ENCODE measurements at regions not wholly inside any gene's neighbourhood (a gene's known extent, or its start where the extent isn't known, plus 50 kb on each side); places are given as distances from the start of the nearest gene placed in this dataset.

DNA sequence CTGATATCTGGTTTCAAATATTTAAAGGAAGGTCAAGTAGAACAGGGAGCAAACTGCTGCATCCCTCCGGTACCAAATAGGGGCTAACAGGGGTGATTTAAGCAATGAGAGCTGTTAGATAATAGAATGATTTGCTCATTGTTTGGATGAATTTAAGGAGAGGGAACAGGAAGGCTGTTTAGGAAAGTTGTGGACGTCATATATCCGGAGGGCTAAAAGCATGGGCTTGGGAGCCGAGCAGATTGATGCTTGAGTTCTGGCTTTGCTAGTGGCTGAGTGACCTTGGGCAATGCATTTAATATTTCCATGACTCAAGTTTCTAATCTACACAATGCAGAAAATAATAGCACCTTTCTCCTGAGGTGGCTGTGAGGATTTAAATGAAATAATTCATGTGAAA, 85.4 kb upstream of the RPS23 start:
- Histone ChIP-seq H3K9me3 (ENCODE audit: control insufficient read depth in 1 of 2, insufficient read depth in 1 of 2, low read depth in 1 of 2, low read length in 2 of 2) (no peaks in the 10 kb centered on the region), H3K9me2 (ENCODE audit: insufficient read depth) (no peaks in the 10 kb centered on the region), H2AFZ (ENCODE audit: low read depth, low read length, poor library complexity, severe bottlenecking) (no peak overlapping the region), H3K4me2 (ENCODE audit: low read length) (no peak overlapping the region), H3K9ac (ENCODE audit: low read length) (0 out of 2 replicates have a peak overlapping the region, but pooled peaks have one; percentile 6), H3K36me3 (ENCODE audit: control insufficient read depth in 1 of 2, insufficient read depth in 2 of 2, low read length in 2 of 2) (no peaks in the 10 kb centered on the region), H3K4me3 (replicated peaks in 1 of 2; ENCODE audit: low read depth in 1 of 2, low read length in 2 of 2) (no peak overlapping the region), H3K27ac (ENCODE audit: low read depth, low read length) (no peak overlapping the region), H4K20me1 (ENCODE audit: insufficient read depth) (no peaks in the 10 kb centered on the region), H3K27me3 (ENCODE audit: insufficient read depth, low read length) (no peaks in the 10 kb centered on the region), H3K79me2 (ENCODE audit: insufficient read depth, low read length) (0 out of 2 replicates have a peak, but pooled peaks cover 4% of the 10 kb centered on the region), H3K4me1 (ENCODE audit: control insufficient read depth in 1 of 2, insufficient read depth in 2 of 2, low read length in 2 of 2) (peaks cover 15 to 83% of the 10 kb centered on the region in 2 experiments)
- TF ChIP-seq TCF7L2 (IDR thresholded peaks at IDR 0.05; ENCODE audit: borderline replicate concordance, extremely low read depth, insufficient read depth, insufficient read length) (peak; percentile 7), POLR2A (IDR thresholded peaks at IDR 0.05; ENCODE audit: borderline replicate concordance, extremely low read depth, insufficient read depth, insufficient read length) (no peak)
- ChIA-PET RAD21 (ENCODE audit: low non-redundant PET in 1 of 2, low total read pairs in 2 of 2, uncharacterized antibody in 2 of 2, unreplicated experiment in 2 of 2) (no interaction called here), CTCF (no interaction called here), POLR2A (no interaction called here)
- DNase-seq (ENCODE audit: low read depth, low spot score) (no peak), ATAC-seq (no peak)
- no TSS peak for BruUV-seq (replicated peaks)
- intact Hi-C loops (cut with micrococcal nuclease) = no loop called here

DNA sequence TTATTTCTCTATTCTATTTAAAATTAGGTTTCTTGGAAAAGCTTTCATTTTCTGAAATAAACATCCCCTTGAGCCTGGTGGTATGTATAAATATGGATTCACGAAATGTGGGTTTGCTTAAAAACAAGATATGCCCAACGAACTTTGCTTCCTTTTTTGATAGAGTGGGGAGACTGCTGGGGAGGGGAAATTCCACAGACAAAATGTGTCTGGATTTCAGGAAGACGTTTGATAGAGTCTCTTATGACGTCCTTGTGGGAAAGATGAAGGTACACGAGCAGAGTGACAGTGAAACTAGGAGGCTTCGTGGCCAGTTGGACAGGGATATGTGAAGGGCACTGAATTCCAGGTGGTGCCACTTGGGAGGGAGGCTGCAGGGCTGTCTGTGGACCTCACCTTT, 84.5 kb upstream of the RPS23 start:
- ATAC-seq = no peak
- intact Hi-C loops (cut with micrococcal nuclease) = no loop called here
- no peak overlapping the region for H3K9ac ChIP-seq (ENCODE audit: low read length)
- H3K36me3 ChIP-seq (ENCODE audit: control insufficient read depth in 1 of 2, insufficient read depth in 2 of 2, low read length in 2 of 2) = no peaks in the 10 kb centered on the region
- no TSS peak for BruUV-seq (replicated peaks)
- TF ChIP-seq, protein P1, sequence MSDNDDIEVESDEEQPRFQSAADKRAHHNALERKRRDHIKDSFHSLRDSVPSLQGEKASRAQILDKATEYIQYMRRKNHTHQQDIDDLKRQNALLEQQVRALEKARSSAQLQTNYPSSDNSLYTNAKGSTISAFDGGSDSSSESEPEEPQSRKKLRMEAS (IDR thresholded peaks at IDR 0.05) = no peak
- TF ChIP-seq POLR2A (IDR thresholded peaks at IDR 0.05; ENCODE audit: borderline replicate concordance, extremely low read depth, insufficient read depth, insufficient read length) (no peak), SP1 (IDR thresholded peaks at IDR 0.05; ENCODE audit: low read depth) (no peak), SRF (IDR thresholded peaks at IDR 0.05; ENCODE audit: low read depth) (no peak), YY1 (IDR thresholded peaks at IDR 0.05; ENCODE audit: extremely low read depth, insufficient replicate concordance, low read depth, low read length) (no peak), CBX3 (IDR thresholded peaks at IDR 0.05; ENCODE audit: low read depth) (no peak), SIN3A (IDR thresholded peaks at IDR 0.05; ENCODE audit: low read depth) (no peak)
- TF ChIP-seq, protein P2, sequence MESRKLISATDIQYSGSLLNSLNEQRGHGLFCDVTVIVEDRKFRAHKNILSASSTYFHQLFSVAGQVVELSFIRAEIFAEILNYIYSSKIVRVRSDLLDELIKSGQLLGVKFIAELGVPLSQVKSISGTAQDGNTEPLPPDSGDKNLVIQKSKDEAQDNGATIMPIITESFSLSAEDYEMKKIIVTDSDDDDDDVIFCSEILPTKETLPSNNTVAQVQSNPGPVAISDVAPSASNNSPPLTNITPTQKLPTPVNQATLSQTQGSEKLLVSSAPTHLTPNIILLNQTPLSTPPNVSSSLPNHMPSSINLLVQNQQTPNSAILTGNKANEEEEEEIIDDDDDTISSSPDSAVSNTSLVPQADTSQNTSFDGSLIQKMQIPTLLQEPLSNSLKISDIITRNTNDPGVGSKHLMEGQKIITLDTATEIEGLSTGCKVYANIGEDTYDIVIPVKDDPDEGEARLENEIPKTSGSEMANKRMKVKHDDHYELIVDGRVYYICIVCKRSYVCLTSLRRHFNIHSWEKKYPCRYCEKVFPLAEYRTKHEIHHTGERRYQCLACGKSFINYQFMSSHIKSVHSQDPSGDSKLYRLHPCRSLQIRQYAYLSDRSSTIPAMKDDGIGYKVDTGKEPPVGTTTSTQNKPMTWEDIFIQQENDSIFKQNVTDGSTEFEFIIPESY (IDR thresholded peaks at IDR 0.05; ENCODE audit: extremely low read depth, insufficient replicate concordance, low read length) = no peak
- H3K4me1 ChIP-seq (ENCODE audit: control insufficient read depth in 1 of 2, insufficient read depth in 2 of 2, low read length in 2 of 2) = peaks cover 24 to 92% of the 10 kb centered on the region in 2 experiments
- no peaks in the 10 kb centered on the region for H3K9me2 ChIP-seq (ENCODE audit: insufficient read depth)
- CTCF ChIA-PET = no interaction called here
- 0 out of 2 replicates have a peak, but pooled peaks cover 5% of the 10 kb centered on the region for H3K79me2 ChIP-seq (ENCODE audit: insufficient read depth, low read length)
- H3K4me2 ChIP-seq (ENCODE audit: low read length) = no peak overlapping the region
- no peaks in the 10 kb centered on the region for H3K9me3 ChIP-seq (ENCODE audit: control insufficient read depth in 1 of 2, insufficient read depth in 1 of 2, low read depth in 1 of 2, low read length in 2 of 2)
- no peak overlapping the region for H2AFZ ChIP-seq (ENCODE audit: low read depth, low read length, poor library complexity, severe bottlenecking)
- POLR2A ChIA-PET = interaction anchor here (0.8 kb wide), 1 partner anchor 1200 kb away, joined by 4 read pairs; no protein-coding TSS in a partner anchor
- H3K4me3 ChIP-seq (replicated peaks in 1 of 2; ENCODE audit: low read depth in 1 of 2, low read length in 2 of 2) = no peak overlapping the region
- no peaks in the 10 kb centered on the region for H4K20me1 ChIP-seq (ENCODE audit: insufficient read depth)
- H3K27ac ChIP-seq (ENCODE audit: low read depth, low read length) = no peak overlapping the region
- RAD21 ChIA-PET (ENCODE audit: low non-redundant PET in 1 of 2, low total read pairs in 2 of 2, uncharacterized antibody in 2 of 2, unreplicated experiment in 2 of 2) = no interaction called here
- no peak for DNase-seq (ENCODE audit: low read depth, low spot score)
- no peaks in the 10 kb centered on the region for H3K27me3 ChIP-seq (ENCODE audit: insufficient read depth, low read length)
